A549 (cell line): ENCODE measurements at regions not wholly inside any gene's neighbourhood (a gene's known extent, or its start where the extent isn't known, plus 50 kb on each side); places are given as distances from the start of the nearest gene placed in this dataset.

Experiments used
- RAD21 ChIP-seq, 2 experiments: fragments of >200 bp in 1 of 2; sonication (Bioruptor Twin) in 1 of 2; formaldehyde crosslinking in 1 of 2; IDR thresholded peaks in 1 of 2; conservative IDR thresholded peaks in 1 of 2; 2 replicates in 1 of 2; 3 replicates in 1 of 2; pipeline ENCODE4 v1.6.1; 2012 to 2018; ENCODE audit warnings: inconsistent platforms in 1 of 2
- TF ChIP-seq, protein P1 (sequence below): IDR thresholded peaks from 2 replicates; pipeline ENCODE4 v1.6.1; 2012

DNA sequence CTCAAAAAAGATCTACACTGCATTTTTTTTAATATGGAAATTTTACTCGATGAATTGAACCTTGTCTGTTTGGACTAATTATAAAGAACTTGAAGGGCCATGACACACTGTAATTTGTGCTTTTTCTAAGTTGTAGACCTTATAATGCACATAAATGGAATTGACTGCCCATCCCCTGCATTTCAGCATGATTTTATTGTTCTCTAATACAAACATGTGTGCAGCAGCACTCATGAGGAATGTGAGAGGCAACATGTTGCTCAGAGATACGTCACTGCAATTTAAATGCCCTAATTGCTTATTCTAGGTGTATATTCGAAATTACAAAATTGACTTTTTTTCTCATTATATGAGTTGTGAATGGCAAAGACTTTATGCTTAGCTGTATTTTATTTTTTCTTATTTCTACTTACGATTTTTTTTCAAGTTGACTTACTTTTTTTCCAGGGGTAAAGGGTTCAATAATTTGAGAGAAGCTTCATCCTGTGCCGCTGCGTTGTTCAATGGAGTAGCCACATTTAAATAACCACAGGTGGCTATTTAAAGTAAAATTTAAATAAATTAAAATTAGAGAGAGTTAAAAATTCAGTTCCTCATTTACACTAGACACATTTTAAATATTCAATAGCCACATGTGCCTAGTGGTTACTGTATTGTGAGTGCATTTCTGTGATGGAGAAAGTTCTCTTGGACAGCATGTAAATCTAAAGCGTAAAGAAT lies 1346.4 kb downstream of the ROBO1 start:
- TF ChIP-seq RAD21 (conservative IDR thresholded peaks at IDR 0.05 in 1 of 2, IDR thresholded peaks at IDR 0.05 in 1 of 2): no peak
- TF ChIP-seq, protein P1, sequence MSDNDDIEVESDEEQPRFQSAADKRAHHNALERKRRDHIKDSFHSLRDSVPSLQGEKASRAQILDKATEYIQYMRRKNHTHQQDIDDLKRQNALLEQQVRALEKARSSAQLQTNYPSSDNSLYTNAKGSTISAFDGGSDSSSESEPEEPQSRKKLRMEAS: no peak
